ENCODE measurements at regions not wholly inside any gene's neighbourhood (a gene's known extent, or its start where the extent isn't known, plus 50 kb on each side); places are given as distances from the start of the nearest gene placed in this dataset.

DNA sequence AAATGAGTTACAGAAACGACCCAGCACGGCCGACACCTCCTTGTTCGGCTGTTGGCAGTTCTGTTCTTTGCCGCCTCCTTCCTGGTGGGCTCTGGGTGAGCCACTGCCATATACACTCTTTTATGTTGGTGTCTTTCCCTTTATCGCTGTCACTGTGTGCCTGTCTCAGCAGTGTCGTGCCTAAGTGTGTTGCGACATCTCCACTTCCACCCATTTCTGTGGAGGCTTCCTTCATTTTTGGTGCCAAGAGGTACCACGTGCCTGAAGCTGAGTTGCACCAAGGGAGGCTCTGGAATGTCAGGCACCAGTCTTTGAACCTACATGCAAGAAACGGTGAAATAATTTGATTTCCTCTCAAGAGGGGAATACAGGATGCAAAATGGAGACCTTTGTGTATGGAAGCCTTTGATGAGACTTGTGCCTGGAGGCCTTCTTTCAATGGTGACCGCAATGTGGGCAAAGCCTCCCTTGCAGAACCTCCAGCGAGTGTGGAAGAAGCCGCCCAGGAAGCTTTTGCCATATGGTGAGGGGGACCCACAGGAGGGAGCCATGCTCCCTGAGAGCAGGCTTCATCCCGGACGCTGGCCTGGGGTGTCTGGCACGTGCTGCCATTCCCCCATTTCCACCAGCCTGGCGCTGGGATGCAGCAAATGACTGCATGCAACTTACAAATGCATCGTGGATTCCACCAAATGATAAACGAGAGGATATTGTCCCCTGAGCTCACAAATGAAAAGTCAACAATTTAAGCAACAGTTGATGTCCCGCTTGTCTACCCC is 136.2 kb downstream of the TEX29 start:
- DNase-seq = no peak

DNA sequence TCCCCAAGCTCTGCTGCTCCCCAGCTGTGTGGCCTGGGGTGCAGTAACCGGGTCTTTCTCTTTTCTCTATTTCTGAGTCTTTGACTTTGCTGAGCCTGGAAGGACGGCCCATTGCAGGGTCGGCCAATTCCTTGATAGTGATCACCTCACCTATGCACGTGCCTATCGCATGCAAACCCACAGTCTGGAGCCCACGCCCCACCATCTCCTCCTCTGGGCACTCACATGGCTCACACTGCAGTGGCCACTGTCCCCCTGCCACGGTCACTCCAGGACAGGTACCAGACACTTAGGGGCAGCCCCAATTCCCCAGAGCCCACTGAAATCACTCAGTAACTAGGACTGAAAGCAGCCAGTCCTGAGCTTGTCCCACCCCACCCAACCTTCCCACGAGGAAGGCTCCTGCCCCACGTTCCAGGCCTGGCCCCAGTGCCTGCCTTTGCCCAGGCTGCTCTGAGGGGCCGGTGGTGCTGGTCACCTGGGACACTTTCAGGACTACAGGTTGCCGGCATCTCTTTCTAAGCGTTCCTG is 137.6 kb downstream of the TEX29 start:
- DNase-seq = no peak

DNA sequence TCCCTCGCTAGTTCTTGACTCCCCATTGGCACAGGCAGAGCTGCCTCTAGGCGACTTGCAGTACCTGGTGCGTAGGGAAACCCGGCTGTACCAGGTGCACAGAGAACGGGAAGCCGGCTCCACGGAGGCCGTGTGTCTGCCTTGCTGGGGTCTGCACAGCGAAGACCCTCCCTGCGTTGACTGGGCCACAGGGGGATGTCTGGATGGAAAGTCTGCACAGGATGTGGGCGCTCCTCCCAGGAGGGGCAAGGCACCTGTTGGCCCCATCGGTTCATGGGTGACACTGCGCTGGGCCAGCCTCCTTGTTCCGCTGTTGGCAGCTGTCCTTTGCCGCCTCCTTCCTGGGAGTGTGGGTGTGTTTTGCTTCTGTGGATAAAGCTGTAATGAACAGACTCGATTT is 138.3 kb downstream of the TEX29 start:
- DNase-seq = no peak

DNA sequence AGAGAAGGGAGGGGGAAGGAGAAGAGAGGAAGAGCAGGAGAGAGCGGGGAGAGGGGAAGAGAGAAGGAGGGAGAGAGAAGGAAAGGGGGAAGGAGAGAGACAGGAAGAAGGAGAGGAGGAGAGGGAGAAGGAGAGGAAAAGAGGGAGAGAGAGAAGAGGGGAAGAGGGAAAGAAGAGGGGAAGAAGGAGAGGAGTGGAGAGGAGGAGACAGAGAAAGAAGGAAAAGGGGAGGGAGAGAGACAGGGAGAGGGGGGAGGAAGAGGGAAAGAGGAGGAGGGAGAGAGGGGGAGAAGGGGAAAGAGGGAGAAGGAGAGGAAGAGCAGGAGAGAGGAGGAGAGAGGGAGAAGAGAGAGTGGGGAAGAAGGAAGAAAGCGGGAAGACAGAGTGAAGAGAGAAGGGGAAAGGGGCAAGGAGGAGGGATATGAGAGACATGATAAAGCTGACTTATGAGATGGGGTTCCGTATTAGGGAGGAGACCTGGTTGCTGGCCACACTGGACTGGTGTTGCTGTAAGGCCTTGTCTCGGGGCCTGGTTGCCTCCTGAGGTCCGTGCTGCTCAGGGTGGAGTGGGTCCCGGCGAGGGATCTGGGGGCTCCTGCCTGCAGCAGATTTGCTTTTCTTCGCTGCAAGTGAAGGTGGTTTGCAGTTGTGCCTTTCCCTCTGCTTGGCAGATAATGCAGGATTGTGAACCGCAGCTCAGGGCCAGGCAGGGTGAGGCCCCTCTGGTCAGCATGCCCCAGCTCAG is 139.5 kb downstream of the TEX29 start:
- DNase-seq = no peak

DNA sequence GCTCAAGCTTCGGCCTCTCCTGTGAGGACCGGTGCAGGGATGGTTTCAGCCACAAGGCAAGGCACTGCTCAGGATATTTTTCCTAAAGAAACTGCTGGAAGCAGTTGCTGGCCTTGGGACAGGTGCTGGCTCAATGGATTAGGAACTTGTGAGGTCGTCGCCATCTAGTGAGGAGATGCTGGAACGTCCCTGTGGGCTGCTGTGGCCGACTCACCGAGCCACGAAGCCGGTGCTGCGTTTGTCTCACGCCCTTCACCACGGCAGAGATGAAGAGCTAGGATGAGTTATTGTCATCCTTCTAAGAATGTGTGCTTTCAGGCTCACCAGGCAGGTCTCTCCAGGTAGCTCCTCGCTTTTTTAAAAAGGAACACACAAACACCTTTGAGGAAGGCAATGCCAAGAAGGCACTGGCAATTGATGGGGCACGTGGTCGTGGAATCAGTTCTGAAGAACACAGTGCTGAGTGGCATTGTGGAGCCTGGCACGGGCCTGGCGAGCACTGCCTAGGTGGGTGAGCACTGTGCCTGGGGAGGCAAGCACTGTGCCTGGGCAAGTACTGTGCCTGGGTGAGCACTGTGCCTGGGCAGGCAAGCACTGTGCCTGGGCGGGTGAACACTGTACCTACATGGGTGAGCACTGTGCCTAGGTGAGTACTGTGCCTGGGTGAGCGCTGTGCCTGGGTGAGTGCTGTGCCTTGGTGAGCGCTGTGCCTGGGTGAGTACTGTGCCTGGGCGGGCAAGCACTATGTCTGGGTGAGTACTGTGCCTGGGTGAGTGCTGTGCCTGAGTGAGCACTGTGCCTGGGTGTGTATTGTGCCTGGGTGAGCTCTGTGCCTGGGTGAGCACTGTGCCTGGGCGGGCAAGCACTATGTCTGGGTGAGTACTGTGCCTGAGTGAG is 140.4 kb downstream of the TEX29 start:
- peak; percentile 59 for DNase-seq

DNA sequence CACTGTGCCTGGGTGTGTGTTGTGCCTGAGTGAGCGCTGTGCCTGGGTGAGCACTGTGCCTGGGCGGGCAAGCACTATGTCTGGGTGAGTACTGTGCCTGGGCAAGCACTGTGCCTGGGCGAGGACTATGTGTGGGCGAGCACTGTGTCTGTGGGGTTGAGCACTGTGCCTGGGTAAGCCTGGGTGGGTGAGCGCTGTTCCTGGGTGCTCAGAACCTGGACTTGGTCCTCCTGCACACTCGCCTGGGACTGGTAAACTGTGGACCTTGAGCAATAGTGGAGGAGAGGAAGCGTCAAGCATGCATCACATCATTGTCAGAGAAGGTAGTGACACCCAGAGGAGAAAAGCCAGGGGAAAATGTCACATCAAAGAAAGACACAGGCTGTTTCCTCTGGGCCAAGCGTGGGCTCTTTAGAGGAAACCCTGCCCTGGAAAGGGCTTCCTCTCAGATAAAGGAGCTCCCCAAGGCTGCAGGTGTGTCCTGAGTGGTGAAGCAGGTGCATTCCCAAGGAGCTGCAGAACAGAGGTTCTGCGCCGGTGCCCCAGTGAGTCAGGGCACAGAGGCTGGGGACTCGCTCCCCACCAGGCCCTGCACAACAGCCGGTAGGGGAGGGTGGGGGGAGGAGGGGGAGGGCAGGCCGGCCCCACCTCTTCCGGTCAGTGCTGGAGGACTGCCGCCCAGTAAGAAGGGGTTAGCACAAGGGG is 141.2 kb downstream of the TEX29 start:
- no peak for DNase-seq

DNA sequence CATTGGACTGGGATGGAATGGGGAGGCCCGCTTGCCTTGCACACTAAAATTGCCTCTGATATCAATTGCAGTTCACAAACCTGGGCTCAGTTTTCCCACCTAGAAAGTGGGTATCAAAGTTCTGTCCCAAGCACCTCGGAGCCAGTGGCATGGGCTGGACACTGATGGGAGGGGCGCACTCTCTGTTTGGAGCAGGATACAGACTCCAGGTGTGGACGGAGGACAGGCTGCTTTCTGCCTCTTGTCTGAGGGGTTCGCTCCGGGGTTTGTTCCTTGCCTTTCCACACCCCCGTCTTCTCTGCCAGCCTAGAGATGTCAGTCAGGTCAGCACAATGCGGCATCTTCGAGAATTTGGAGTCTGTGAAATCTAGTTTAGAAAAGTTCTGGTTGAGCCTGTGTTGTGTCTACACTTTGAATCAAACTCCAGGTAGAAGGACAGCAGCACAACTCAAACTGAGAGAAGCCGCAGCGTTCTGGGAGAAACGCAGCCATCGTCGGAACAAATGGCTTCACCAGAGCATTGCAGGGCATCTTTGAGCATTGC is 141.9 kb downstream of the TEX29 start:
- DNase-seq = no peak

DNA sequence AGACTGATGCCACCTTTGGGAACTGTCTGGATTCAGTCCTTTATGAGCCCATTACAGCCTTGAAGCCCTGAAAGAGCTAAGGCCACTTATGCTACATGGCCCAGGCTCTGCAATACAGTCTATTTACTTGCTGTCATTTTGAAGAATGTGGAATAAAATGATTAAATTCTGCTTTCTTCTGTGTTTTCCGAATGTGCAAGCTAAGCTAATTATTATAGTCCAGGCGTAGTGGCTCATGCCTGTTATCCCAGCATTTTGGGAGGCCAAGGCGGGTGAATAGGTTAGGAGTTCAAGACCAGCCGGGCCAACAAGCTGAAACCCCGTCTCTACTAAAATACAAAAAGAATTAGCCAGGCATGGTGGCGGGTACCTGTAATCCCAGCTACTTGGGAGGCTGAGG is 142.5 kb downstream of the TEX29 start:
- DNase-seq = no peak

DNA sequence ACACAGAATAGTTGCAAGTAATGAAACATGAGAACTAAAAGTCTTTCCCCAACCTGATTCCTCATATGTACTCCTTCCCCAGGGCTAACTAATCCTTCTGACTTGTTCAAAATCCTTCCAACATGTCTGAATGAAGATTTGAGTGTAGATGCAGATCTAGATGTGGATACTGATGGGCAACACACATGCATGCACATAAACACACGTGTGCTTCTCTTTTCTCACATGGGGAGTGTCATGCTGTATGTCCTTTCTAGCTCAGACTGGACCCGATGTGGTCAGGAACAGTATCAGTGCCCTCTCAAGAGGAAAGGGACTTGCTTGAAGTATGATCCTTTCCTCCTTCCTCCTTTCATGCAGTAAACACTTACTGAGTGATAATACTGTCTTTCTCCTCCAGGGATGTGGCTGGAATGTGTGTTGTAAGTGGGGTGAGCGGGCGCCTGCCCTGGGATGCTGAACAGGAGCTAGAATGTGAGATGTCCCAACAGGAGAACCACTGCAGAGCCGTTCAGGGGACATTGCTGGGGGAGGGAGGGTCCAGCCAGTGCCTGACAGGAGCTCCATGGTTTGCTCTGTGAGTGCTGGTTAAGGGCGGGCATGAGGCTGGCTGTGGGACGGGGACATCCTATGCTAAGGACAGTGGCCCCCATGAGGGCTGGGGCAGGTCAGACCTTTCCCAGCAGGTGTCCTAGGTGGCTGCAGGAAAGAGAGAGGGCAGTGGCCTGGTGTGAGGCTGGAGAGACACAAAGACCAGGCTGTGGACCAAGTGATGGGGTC is 146.9 kb downstream of the TEX29 start:
- no peak for DNase-seq

DNA sequence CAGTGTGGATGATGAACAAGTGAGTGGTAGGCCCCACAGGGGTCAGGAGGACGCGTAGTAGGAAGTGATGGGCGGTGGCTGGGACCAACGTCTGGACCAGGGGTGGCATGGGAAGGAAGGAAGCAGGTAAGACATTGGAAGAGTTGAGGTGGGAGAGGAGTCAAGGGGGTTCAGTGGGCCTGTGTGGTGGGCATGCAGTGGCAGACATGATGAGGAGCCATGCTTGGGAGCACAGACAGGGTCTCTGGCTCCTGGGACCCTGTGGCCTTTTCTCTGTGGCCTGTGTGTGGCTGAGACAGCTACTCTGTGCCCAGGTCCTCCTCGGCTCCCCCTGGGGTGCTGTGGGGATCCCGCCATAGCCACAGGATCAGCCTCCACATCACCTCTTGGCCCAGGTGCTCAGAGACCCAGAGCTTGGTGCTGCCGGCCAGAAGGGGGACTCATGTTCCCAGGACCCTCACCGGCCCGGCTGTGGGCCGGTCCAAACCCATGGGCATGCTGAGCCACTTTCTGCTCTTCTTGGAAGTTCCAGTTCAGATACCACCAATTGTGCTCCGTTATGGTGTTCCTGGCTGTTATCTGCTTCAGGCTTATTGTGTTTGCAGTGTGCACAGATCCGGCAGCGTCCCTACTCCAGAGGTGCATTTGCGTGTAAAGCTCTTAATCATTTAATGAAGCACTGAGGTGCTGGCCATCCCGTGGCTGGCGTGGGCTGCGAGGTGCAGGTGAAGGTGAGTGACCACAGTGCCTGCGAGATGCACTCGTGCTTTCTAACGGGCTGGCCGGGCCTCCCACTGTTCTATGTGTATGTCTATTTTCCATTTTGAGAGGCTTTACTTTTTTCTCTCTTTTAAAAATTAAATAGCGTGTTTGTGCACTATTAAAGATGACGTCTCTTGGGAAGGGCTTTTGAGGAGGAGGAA is 147.9 kb downstream of the TEX29 start:
- no peak for DNase-seq

DNA sequence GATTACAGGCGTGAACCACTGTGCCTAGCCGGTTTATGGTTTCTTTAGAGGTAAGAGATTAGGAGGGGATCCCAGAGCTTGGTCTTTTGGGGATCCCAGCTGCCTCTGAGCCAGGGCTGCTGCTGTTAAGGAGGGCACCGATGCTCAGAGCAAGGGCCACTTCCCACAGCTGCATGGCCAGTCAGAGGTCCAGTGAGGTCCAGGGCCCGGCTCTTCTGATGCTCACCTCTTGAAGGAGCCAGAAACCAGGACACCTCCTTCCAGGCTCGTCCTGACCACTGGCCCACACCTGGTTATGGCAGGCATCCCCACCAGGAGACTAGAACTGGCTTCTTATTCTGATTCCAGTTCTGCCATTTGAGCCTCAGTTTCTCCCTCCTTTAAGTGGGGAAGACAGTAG is 149.0 kb downstream of the TEX29 start:
- DNase-seq = no peak

DNA sequence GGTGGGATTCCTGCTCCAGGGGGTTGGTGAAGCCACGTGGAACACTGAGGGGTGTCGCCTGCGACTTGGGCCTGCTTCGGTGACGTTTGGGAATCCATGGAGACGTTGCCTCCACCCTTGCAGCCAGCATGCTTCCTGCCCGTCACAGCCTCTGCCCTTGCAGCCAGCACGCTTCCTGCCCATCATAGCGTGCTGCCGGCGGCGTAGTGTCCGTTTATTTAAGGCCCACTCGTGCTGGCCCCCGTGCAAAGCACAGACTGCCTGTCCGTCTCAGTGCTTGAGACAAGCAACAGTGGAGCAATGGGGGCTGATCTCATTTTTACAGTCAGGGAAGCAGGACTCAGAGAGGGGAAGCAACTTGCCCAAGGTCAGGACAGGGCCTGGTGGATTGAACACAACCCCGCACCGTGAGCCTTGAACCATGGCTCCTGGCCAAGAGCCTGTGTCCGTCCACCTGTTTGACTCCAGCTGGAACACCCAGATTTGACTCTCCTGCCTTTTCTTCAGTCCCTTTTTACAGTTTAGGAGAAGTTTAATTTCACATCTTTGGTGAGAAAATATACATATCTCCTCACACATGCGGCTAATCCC is 149.6 kb downstream of the TEX29 start:
- DNase-seq = no peak

DNA sequence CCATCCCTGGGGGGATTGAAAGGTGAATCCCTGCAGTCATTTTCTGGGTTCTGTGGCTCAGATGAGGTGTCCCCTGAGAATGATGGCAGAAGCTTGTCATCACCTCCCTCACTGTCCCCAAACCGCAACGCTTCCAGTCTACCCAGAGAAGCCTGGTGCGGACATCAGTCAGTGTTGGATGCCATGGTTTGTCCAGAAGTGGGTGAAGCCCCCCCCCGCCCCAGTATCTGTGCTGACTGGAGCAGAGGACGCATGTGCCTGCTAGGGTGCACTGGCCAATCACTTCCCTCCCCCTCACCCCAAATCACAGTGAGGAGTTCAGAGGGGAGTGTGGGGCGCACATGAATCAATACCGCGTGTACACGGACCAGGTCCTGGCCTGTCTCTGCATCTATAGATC is 150.5 kb downstream of the TEX29 start:
- no peak for DNase-seq

DNA sequence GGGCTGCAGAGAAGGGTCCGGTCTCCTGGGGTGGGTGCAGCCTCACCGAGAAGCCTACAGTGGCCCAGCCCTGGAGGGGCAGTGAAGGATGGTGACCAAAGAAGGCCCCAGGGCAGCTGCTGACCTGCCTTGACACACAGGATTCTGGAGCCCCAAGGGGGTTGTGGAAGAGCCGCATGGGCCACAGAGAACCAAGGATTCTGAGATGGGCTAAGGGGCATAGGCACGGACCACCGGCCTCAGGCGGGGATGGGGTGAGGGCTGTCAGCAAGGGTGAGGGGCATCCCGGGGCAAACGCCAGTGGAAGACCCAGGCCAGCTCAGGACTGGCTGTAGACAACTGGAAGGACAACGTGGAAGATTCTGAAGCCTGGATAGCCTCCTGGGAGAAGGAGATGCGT is 151.6 kb downstream of the TEX29 start:
- no peak for DNase-seq

DNA sequence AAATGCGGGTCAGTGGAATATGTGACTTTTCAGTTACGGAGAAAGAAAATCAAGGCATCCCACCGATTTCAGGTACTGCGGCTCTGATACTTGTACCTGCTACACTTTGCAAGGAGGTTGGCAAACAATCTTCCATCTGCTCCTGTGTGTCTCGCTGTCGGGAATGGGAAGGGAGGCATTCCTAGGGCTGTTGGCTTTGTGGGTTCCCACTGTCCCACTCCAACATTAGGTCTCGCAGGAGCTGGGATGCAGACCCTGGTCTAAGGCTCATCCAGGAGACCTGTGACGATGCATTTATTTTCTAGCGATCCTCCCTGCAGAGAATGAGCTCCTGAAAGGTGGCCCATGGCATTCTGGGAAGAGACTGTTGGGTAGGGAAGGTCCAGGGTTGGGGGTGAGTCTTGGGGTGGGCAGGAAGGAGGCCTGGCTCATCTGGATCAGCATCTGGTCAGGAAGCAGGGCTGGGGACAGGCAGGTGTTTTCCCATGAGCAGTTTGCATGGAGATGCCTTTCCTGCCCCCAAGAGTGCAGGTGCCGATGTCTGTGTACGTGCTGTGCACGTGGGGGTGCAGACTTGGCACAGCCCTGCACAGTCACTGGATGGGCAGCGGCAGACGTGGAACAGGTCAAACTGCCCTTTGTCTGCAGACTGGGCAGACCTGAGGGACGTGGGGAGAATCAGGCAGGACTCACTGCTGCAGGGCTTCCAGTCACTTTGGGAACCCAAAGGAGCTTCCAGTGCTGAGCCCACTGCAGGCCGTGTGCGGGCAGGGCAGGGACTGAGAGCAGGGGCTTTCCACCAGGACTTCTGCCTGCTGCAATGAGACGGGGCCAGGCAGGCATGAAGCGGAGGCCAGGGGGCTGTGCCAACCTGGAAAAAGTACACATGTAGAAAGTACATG is 152.4 kb downstream of the TEX29 start:
- DNase-seq = no peak

DNA sequence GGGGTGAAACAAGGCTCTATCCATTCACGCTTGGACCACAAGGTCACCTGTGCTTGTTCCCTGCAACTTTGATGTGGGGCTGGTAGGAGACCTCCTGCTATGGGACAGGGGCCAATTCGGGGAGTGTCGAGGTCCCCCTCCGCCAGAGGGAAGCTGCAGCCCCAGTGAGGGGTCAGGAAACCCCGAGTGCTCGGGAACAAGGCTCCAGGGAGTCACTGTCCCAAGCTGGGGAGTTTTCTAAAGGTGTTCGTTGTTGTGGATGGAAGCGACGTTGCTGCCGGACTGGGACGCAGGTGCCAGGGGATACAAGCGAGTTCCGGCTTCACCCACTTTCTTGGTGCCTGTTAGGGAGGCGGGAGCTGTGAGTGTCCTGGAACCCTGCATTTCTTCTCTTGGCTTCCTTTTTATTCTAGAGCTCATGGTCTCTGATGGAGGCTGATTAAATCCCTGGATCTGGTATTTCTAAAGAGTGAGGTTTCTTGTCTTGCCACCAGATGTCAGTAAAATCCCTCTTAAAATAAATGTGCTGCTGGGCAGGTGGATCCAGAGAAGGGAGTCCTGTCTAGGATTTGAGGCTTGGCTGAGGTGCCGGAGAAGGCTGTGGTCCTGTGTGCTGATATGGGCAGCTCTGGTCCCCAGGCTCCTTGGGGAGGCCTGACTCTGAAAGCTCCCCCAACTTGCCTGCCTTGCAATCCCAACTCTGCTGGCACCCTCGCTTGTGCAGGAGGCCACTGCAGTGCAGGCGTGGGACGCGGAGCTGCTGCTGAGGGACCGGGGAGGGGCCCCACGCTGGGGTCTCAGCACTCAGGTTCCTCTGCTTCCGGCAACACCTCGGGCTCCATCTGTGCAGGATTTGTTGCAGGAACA is 153.9 kb downstream of the TEX29 start:
- peak; percentile 80 for DNase-seq

DNA sequence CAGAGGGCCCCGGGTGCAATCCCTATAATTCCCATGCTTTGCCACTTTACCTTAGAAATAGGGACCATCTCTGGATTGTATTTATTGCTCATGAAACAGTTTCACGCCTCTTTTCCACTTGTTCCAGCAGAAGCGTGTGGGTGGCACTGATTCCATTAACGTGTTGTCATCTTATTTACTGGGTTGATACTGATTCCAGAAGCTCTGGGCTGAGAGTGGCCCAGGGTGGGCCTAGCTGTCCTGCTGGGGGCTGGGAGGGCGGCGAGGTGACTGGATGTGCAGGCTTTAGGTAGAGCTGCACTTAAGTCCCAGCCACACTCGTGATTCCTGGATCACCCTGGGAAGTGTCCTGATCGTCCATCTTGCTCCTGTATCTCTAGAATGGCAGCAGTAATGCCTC is 155.0 kb downstream of the TEX29 start:
- no peak for DNase-seq

DNA sequence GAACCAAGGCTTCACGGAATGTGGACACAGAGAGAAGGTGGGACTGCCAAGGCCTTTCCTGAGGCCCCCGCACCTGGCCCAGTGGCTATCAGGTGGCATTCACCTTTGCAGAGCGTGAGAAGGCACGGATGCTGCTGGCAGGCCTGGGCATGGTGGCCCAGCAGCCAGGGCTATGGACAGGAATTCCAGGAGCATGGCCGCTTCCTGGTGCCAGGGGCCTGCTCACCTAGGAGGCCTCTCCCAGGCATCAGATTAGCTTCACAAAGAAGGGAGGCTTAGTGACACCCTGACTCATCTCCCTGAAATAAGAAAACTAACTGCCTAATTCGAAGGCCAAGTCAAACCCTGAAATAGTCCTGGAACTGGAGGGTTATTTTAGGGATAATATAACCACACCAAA is 155.8 kb downstream of the TEX29 start:
- no peak for DNase-seq
